Stimulated activated CD8-positive, alpha-beta memory T cell treated with anti-CD3 and anti-CD28 coated beads, Interleukin-15, amount 100 ng/mL, for 24 hours (primary cell): ENCODE measurements at regions not wholly inside any gene's neighbourhood (a gene's known extent, or its start where the extent isn't known, plus 50 kb on each side); places are given as distances from the start of the nearest gene placed in this dataset.

ENCODE experiments used
- DNase-seq: peaks from one replicate; pipeline ENCODE4 v3.0.0-alpha.2; 2020; ENCODE audit warnings: low read depth

DNA sequence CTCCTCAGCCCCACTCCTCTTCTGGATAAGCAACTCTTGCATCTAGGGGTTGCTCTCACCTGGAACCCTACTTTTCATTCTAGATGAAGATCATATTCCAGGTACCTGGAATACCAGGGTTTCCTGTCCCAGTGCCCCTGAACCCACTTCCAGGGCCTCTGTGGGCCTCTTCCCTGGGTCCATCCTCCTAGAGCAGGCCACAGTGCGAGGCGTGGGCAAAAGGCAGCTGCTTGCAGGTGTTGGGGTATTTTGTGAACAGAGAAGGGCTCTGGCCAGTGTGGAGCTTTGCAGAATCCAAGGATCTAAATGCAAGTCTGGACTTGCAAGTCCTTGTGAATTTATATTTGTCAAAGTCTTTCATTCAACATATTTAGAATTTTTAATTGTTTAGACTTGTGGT lies 240.4 kb upstream of the POU3F1 start:
- DNase-seq: no peak

DNA sequence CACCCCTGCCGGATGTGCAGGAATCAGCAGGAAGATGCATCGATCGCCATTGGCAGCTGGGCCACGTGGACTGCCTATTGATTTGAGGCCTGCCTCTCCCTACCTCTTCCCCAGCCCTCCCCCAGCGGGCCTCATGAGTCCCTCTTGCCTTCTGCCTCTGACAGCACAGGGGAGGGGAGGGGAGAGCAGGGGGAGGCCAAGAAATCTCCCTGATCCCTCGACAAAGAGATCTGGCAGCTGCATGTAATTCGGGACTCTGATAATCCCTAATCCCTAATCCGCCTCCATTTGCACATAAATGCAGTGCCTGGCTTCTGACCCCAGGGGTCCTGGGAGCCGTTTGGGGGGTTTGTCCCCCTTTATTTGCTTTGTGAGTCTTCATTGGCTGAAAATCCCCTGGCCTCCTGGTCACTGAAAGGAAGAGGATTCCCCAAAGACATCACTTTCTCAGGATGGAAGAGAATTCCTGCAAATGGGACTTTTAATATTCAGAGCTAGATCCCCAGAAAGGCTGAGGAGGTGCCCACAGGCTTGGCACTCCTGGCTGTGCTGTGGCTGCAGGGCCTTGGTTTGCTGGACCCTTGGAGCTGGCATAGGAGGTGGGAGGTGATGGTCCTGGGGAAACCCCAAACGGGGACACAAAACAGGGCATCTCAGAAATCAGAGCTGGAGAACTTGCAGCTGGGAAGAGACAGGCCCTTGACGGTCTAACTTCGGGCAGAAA lies 239.4 kb upstream of the POU3F1 start:
- DNase-seq: no peak

DNA sequence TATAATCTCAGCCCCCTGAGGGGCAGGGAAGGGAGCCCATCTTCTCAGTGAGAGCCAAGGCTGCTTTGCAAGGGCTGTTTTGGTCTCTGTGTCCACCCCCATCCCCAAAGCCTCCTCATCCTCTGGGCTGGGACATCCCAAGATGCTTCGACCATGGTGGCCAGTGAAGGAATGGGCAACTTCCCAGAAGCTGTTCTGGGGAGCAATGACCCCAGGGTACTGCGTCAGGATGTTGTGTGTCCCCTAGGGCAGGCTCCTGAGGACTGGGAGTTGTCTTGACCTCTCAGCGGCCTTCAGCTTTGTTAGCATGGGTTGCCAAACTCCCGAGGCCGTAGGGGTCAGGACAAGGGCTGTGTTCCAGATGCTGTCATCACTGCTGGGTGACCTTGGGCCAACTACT lies 238.4 kb upstream of the POU3F1 start:
- no peak for DNase-seq

DNA sequence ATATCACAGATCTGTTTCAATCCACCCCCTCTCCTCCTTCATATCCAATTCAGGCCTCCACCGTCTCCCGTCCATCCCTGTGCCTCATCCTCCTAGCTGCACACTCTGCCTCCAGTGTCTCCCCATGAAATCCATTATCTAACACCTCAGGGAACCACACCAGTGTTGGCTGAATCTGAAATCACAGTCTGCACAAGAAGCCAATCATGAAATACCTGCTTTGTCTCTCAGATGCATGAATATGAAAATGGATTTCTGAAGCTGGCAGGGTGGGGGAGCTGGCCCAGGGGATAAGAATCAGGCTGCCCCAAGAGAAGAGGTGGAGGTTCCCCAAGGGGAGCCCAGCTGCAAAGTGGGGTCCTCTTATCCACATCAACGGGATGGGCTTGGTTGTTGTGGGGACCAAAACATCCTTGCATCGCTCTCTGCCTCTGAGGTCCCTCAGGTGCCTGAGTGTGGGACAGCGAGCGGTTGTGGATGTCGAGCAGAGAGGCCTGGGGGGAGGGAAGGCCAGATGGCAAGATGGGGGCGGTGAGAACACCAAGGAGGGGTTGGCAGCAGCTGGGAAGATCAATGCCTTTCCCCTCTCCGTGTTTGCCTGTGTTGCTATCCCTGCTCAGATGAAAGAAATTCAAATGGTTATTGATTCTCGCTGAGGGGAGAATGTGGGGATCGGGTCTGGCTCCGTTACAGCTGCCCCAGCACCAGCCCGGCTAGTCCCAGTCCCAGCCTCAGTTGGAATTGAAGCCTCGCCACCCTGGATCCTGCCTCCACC lies 237.3 kb upstream of the POU3F1 start:
- DNase-seq: no peak

DNA sequence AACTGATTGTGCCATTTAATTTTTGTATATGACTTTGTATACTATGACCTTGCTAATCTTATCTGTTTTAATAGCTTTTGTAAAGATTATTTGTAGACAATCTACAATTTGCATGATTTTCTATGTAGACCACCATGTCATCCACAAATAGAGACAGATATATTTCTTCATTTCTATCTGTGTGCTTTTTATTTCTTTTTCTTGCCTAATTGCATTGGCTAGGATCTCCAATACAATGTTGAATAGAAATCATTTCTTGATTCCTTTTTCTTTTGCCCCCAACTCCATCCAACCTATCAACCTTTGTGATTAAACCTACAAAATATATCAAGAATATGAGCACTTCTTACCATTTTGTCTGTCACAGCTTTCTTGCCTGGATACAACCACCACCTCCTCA lies 232.6 kb upstream of the POU3F1 start:
- no peak for DNase-seq

DNA sequence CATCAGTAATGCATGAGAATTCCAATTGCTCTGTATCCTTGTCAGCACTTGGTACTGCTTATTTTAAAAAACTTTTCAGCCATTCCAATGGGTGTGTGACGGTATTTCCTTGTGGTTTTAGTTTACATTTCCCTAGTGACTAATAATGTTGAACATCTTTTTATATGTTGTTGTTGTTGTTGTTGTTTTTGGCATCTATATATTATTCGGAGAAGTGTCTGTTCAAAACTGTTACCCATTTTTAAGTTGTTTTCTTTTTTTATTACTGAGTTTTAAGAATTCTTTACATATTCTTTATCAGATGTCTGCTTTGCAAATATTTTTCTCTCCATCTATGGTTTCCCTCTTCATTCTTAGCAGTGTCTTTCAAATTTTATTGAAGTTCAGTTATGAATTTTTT lies 231.1 kb upstream of the POU3F1 start:
- no peak for DNase-seq

DNA sequence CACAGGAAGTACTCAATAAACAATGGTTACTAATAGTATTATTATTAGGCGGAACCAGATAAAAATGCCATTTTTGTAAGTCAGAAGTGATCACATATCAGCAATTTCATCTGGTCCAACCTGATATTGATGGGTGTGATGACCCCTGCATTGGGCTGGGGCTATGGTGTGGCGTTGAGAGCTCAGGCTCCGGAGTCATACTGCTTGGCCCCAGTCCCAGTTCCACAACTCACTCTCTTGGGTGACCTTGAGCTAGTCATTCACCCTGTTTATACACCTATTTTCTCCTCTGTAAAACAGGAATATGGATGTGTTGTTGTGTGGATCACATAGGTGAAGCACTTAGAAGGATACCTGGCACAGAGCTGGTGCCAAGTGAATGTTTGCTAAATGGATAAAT lies 229.4 kb upstream of the POU3F1 start:
- no peak for DNase-seq

DNA sequence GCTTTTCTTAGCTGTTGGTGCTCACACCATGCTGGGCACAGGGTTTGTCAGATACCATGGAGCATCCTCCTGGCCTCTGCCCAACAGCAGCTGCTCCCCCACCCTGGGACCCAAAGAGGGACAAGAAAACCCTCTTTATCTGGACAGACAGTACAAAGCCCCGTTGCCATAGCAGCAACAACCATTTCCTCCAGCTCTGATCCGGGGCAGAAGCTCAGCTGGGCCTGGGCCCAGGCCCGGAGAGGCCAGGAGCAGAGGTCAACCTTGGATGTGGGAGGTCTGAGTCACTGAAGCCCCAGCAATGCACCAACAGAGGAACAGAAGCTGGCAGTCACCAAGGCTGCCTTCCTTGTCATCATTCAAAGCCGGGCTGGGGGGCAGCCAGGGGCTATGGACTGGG lies 228.4 kb upstream of the POU3F1 start:
- no peak for DNase-seq

DNA sequence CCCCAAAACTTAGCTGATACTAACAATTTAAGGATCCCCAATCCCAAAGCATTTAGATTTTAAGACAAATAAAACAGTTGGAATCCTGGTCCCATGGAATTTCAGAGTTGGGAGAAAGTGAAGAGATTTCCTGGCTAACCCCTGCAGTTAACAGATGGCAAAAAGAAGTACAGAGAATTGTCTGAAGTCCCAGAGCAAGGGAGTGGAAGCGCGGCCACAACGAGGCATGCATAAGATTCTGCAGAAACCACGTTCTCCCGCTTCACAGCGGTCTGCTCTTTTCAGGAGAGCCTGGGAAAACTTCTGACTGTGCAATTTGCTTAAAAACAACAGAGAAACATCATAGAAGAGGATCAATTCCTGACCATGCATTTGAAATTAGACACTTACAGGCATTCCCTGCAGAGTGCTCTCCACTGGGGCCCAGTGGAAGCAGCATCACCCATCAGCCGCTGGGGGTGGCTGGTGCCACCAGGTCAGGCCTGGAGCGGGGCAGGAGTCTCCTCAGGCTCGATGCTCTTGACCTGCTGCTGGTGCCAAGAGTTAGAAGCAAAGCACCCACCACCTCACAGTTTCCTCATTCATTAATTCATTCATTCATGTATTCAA lies 226.7 kb upstream of the POU3F1 start:
- DNase-seq: no peak

DNA sequence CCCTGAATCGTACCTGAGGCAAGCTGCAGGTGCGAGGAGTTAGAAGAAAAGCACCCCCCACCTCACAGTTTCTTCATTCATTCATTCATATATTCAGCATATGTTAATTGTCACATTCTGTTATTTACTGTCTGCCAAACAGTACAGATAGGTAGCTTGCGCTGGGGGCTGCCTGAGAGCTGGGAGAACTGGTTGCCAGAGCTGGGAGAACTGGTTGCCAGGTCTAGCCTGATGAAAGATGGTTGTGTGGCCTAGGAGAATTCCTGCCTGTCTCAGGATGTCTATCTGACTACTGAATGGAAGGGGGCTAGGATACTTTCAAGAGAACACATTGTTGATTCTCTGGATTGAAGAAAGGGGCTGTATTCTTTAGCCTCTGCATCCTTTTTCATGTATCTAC lies 225.9 kb upstream of the POU3F1 start:
- no peak for DNase-seq

DNA sequence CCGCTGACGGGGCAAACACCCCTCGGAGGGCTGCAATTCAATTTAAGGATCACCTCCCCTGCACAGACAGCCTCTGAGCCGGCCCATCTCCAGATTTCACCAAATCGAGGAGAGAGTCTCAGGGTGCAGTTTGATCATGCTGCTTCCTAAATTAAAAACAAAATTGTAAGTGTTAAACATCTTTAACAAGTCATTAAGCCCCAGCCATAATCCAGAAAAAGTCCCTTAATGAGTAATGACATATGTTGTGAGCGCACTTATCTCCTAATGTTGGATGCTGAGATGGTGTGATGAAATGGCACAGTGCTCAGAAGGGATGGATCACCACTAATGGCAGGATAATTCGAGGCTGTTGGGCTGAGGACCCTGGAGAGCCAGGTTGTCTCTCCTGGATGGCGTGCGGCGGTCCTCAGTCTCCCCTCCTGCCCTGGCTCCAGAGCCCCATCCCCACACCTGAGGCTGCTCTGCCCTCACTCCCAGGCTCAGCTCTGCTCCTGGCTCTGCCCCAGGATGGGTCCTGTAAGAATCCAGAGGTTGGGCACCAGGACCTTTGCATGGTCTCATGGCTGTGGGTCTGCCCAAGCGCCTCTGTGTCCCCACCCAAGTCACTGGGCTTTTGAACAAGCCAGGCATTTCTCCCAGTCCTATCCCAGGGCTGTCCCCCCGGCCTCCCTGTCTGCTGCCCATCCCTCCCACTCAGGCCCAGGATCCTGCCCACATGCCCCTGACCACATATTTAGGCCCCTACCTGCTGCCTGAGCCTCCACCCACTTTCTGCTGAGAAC lies 224.4 kb upstream of the POU3F1 start:
- no peak for DNase-seq

DNA sequence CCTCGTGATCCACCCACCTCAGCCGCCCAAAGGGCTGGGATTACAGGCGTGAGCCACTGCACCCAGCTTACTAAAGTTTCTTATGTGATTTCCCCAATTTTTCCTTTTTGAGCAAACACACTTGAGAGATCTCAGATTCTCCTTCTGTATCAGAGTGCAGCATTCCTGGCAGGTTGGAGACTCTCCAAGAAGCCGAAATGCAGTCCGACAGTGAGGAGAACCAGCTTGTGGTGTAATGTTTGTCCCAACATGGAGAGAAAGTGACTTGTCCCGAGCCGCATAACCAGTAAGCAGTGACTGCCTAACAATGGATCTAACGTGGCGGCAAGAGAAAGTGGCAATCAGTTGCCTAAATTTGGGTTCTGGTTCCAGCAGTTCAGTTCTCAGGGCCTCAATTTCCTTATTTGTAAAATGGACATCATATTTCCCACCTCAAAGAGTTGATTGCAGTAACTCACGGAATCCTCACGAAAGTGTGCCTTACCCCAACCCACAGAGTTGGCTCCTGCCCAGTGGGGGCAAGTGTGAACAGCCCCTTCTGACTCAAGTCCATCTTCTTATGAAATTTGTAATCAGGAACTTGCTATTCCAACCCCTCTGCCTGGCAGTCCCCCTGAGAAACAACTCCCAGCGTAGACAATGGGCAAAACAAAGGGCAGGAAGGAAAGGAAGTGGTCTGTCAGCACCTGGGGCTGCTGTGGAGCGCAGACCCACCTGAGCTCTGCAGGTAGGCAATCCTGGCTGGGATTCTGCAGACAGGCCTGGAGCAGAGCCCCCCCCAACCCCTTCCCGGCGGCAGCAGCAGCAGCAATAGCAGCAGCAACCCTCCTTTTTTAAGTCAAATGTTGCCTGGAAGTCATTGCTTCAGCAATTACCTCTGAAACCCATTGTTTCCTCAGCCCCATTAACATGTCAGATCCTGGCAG lies 223.6 kb upstream of the POU3F1 start:
- no peak for DNase-seq

DNA sequence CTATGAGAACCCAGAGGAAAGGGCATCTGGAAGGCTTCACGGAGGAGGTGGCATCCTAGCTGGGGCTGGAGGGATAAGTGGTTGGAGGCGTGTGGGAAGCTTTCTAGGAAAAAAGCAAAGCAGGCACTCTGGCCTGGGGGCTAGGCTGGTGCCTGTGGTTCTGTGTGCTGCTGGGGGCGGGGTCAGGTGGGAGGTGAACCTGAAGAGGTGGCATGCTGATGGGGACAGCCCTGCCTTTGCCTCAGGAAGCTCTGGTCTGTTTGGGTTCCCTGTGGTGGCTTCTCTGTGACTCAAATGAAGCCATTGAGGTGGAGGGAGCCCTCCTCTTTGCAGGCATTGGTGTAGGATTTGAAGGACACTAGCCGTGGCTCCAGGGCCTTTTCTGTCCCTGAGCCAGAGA lies 221.6 kb upstream of the POU3F1 start:
- no peak for DNase-seq

DNA sequence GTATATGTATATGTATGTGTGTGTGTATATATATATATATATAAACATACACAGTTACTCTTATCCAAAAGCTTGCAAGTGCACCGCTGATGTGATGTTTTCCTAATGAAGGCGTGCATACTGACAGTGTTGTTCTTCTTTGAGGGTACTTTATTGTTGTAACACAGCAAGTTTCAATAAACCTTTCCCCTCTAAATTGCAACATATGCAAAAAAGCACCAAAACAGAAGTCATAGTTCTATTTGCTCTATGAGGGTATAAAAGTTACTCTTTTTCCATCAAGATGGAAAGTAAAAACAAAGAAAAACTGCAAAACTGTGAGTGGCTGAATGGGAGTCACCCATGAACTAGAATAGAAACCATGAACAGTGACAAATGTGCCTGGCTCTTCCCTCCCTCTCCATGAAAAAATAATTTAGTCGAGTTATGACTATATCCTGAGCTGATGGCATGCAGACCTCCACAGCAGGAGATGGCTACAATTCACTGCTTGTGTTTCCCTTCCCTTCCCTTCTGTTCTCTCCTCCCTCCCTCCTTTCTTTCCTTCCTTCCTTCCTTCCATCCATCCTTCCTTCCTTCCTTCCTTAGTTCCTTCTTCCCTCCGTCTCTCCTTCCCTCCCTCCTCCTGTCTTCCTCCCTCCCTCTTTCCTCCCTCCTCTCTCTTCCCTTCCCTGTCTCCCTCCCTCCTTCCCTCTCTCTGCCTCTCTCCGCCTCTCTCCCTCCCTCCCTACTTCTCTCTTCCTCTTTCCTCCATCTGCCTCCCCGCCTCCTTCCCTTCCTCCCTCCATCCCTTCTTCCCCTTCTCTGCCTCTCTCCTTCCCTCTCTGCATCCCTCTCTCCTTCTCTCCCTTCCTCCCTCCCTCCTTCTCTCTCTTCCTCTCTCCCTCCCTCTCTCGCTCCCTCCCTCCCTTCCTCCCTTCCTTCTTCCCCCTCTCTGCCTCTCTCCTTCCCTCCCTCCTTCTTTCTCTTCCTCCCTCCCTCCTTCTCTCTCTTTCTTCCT lies 220.7 kb upstream of the POU3F1 start:
- no peak for DNase-seq

DNA sequence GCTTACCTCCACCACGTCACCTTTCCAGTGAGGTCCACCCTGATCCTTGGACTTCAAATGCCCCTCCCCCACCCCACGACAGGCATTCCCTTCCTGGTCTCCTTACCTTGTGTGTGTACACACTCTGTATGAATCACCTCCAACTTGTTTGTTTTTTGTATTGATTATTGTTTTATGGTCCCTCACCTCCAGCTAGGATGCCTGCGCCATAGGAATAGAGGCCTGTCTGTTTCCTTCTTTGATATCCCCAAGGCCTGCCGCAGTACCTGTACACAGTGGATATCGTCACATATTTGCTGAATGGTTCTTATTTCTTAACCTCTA lies 219.6 kb upstream of the POU3F1 start:
- no peak for DNase-seq

DNA sequence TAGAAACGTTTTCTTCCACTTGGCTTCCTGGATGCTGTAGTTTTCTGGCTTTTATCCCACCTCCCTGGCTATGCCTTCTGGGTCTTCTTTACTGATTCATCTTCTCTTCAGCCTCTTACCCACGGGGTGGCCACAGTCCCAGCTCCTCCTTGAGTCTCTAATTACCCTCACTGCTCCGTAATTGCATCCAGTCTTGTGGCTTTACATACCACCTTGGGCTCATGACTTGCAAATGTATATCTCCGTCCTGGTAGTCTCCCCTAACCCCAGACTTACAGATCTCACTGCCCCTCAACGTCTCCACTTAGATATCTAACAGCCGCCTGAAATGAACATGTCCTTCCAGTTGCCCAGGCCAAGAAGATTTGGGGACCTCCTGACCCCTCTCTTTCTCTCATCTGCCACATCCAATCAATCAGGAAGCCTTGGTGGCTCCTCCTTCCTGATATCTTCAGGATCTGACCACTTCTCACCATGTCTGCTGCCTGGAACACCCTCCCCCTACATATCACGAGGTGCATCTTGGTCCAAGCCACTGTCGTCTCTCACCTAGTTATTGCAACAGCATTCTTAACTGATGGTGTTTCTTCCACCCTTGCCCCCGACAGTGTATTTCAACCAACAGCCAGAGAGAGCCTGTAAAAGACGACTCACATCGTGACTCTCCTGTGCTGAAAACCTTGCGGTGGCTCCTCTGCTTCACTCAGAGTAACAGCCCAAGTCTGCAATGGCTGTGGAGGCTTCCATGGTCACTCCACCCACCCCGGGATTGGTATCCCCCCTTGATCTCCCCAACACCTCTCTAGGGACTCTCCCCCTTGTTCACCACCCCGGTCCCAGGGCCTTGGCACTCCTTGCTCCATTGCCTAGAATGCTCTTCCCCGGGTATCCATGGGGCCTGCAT lies 219.0 kb upstream of the POU3F1 start:
- DNase-seq: no peak

DNA sequence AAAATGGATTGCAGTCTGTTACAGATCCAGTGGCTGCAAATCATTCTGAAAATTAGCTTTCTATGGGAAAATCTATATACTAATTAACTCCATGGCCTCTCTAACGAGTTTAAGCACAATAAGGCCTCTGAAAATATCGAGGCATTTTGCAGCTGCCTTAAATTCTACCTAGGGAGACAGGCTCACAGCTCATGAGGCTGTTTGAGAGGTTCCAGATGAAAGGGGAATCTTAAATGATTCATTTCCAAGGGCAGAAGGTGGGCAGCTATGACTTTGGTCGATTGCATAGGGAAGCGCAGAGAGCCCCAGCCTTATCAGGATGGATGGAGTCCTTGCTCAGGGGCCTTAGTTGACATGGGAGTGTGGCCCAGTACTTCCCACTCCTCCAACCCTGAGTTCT lies 216.8 kb upstream of the POU3F1 start:
- DNase-seq: no peak

DNA sequence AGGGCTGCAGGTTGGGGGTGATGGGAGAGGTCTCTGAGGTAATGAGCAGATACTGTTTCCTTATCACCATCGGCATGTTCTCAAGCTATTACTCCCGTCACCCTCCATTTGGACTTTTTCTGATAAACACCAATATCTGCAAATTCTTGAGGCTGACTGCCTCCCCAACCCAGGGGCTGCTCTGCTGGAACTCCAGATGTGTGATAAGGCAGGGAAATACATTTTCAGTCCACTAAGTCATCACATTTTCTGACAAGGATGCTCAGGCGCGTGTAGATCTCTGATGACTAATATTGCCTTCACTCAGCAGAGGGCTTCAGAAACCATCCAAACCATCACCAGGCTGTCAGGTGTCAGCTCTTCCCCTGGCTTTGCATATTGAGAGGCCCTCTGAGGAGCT lies 215.0 kb upstream of the POU3F1 start:
- no peak for DNase-seq

DNA sequence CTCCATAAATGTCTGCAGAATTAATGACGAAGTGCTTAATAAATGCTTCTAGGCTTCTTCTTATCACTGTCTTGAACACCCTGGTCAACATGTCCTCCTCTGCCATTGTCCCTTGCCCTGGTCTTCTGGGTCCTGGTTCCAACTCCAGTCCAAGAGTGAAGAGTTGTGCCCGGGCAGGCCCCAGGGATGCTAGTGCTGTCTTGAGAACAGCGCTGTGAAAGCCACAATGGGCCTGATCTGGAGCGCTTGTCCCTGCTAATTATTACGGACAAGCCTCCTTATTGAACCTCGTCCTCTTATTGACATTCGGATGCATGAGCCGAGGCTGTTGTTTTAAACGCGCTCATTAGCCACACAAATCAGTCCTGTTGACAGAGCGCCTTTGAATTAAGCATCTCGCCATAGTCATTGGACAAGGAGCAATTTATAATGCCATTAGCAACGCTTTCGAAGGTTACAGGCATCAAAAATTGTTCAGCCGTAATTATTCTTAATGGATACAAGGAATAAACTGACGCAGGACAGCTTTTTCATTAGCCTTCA lies 211.6 kb upstream of the POU3F1 start:
- DNase-seq: no peak
